ENCODE measurements at regions not wholly inside any gene's neighbourhood (a gene's known extent, or its start where the extent isn't known, plus 50 kb on each side); places are given as distances from the start of the nearest gene placed in this dataset.
"Not testable (repeated sequence)": the region's sequence is repeated elsewhere in the genome, so short reads cannot be mapped to it uniquely, and the experiment has no call there.

DNA sequence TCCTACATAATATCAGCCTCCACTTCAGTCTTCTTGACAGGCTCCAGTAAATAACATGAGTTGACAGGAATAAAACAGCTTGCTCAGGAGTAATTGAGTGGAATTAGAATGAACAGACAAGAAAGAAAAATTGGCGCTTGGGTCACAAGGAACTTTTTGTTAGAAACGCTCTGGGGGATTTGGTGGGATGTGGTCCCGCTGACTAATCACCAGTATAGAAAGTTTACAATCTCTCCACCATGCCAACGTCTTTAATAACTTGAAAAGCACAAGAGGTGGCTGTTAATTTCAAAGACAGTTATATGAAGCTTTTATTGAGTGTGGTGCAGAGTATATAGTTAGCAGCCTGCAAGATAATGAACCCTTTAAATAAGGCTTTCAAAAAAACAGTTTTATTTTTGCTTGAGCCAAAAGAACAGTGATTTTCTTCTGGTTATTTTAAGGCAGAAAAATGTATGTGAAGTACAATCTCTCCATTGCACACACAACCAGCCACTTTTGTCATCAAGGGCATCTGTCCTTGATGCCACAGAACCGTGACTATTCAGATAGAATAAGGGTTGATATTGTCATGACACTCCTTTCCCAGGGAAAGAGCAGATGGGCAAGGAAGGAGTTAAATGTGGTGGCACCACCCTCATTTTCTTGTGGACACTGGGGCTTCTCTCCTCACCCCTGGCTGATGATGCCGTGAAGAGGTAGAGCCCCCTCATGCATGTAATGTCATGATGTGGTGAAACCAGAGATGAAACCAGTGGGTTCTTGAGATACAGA lies 102.9 kb upstream of the CDC42EP3 start:
- not testable (repeated sequence) for TF ChIP-seq CTCF (conservative IDR thresholded peaks at IDR 0.05); EZH2 (IDR thresholded peaks at IDR 0.05; ENCODE audit: low read depth)
